SK-N-MC (cell line): ENCODE measurements at regions not wholly inside any gene's neighbourhood (a gene's known extent, or its start where the extent isn't known, plus 50 kb on each side); places are given as distances from the start of the nearest gene placed in this dataset.

ENCODE experiments used
- EZH2 ChIP-seq: fragments of 200-600 bp; sonication (generic); IDR thresholded peaks from one replicate; pipeline ENCODE4 v1.6.1; 2017; ENCODE audit warnings: antibody characterized with exemption
- FOXP2 ChIP-seq: optimal IDR thresholded peaks from 2 replicates; pipeline ENCODE3; 2011; ENCODE audit warnings: mild to moderate bottlenecking, moderate library complexity; ENCODE audit not compliant: insufficient read depth; ENCODE audit errors: extremely low read length, control extremely low read depth
- POLR2AphosphoS5 ChIP-seq: IDR thresholded peaks from 2 replicates; pipeline ENCODE4 v1.6.1; 2012; ENCODE audit warnings: mild to moderate bottlenecking, low read depth, low read length, borderline replicate concordance

- TF ChIP-seq EZH2 (no peak), POLR2AphosphoS5 (no peak), FOXP2 (no peak)
These were observed 153.7 kb upstream of the VSTM2B start for GRCh38 chr19:29372091-29372415.
